ENCODE measurements at regions not wholly inside any gene's neighbourhood (a gene's known extent, or its start where the extent isn't known, plus 50 kb on each side); places are given as distances from the start of the nearest gene placed in this dataset.

- no peak for DNase-seq
Observed at GRCh38 chr9:91161465-91162300, 200.0 kb downstream of the AUH start.

GRCh38 chr9:91162311-91162710, 199.4 kb downstream of the AUH start:
- DNase-seq = peak; percentile 12 to 27

GRCh38 chr9:91162784-91163443, 198.8 kb downstream of the AUH start:
- peak; percentile 65 to 72 for DNase-seq

GRCh38 chr9:91163444-91163772, 198.3 kb downstream of the AUH start:
- DNase-seq = no peak

GRCh38 chr9:91163773-91164471, 197.8 kb downstream of the AUH start:
- no peak for DNase-seq
